GM21576 (cell line): ENCODE measurements at regions not wholly inside any gene's neighbourhood (a gene's known extent, or its start where the extent isn't known, plus 50 kb on each side); places are given as distances from the start of the nearest gene placed in this dataset.
"Not testable (repeated sequence)": the region's sequence is repeated elsewhere in the genome, so short reads cannot be mapped to it uniquely, and the experiment has no call there.

ENCODE experiments used
- ATAC-seq: cut with Tn5 transposase; IDR thresholded peaks from one replicate; pipeline ENCODE4 v1.9.1; 2021; ENCODE audit warnings: mild to moderate bottlenecking, moderate library complexity; ENCODE audit not compliant: unreplicated experiment

- ATAC-seq: no peak
Measured at GRCh38 chr7:67608806-67609205, 612.2 kb downstream of the TYW1 start.

GRCh38 chr7:67610897-67611296 lies 614.3 kb downstream of the TYW1 start:
- no peak for ATAC-seq

- ATAC-seq: no peak
Measured at GRCh38 chr7:67614843-67615242, 618.2 kb downstream of the TYW1 start.

GRCh38 chr7:67616517-67616916 lies 619.9 kb downstream of the TYW1 start:
- ATAC-seq: no peak

- ATAC-seq: no peak
Measured at GRCh38 chr7:67618556-67619162, 622.0 kb downstream of the TYW1 start.

GRCh38 chr7:67619175-67619574 lies 622.5 kb downstream of the TYW1 start:
- no peak for ATAC-seq

GRCh38 chr7:67620216-67620933 lies 623.7 kb downstream of the TYW1 start:
- ATAC-seq: no peak

GRCh38 chr7:67621704-67622103 lies 625.1 kb downstream of the TYW1 start:
- no peak for ATAC-seq

- no peak for ATAC-seq
Measured at GRCh38 chr7:67625257-67625737, 628.7 kb downstream of the TYW1 start.

GRCh38 chr7:67631476-67631875 lies 634.8 kb downstream of the TYW1 start:
- ATAC-seq: no peak

- ATAC-seq: no peak
Measured at GRCh38 chr7:67635271-67635670, 638.6 kb downstream of the TYW1 start.

- no peak for ATAC-seq
Measured at GRCh38 chr7:67636348-67637022, 639.9 kb downstream of the TYW1 start.

- ATAC-seq: no peak
Measured at GRCh38 chr7:67637023-67637358, 640.4 kb downstream of the TYW1 start.

GRCh38 chr7:67642542-67642941 lies 645.9 kb downstream of the TYW1 start:
- not testable (repeated sequence) for ATAC-seq

GRCh38 chr7:67644151-67644550 lies 647.5 kb downstream of the TYW1 start:
- ATAC-seq: no peak

GRCh38 chr7:67652937-67653336 lies 656.3 kb downstream of the TYW1 start:
- ATAC-seq: no peak

GRCh38 chr7:67653856-67654454 lies 657.3 kb downstream of the TYW1 start:
- no peak for ATAC-seq

- no peak for ATAC-seq
Measured at GRCh38 chr7:67654642-67655041, 658.0 kb downstream of the TYW1 start.

- ATAC-seq: no peak
Measured at GRCh38 chr7:67655168-67655567, 658.5 kb downstream of the TYW1 start.

GRCh38 chr7:67659091-67659490 lies 662.5 kb downstream of the TYW1 start:
- ATAC-seq: no peak

GRCh38 chr7:67662804-67663203 lies 666.2 kb downstream of the TYW1 start:
- ATAC-seq: no peak

- ATAC-seq: no peak
Measured at GRCh38 chr7:67663644-67664043, 667.0 kb downstream of the TYW1 start.
